Lung (tissue), 11 donors: ENCODE measurements at regions not wholly inside any gene's neighbourhood (a gene's known extent, or its start where the extent isn't known, plus 50 kb on each side); places are given as distances from the start of the nearest gene placed in this dataset.

Experiments
- ATAC-seq: fragments of 200-7000 bp; cut with Tn5 transposase; one replicate; pipeline ENCODE4 v1.9.1; 2020; ENCODE audit warnings: moderate number of reproducible peaks; ENCODE audit not compliant: insufficient read depth, low FRiP score
- DNase-seq, 3 donors: peaks; one replicate each; pipeline ENCODE4 v3.0.0-alpha.2; 2013 to 2017
- H3K27ac ChIP-seq, 2 donors: one replicate each; pipeline ENCODE4 v1.5.1; 2013; ENCODE audit warnings: mild to moderate bottlenecking in 2 of 2, moderate library complexity in 2 of 2, control low read depth in 1 of 2, inconsistent platforms in 1 of 2, low read depth in 1 of 2, low read length in 1 of 2
- H3K27me3 ChIP-seq, 3 donors: one replicate each; pipeline ENCODE4 v1.5.1; 2013; ENCODE audit warnings: low read length in 2 of 3; ENCODE audit not compliant: control insufficient read depth in 3 of 3, insufficient read depth in 3 of 3
- H3K36me3 ChIP-seq, 4 donors: one replicate each; pipeline ENCODE4 v1.5.1; 2013; ENCODE audit warnings: low read length in 4 of 4, mild to moderate bottlenecking in 1 of 4, moderate library complexity in 1 of 4; ENCODE audit not compliant: control insufficient read depth in 4 of 4, insufficient read depth in 4 of 4
- H3K4me1 ChIP-seq, 5 donors: one replicate each; pipeline ENCODE4 v1.5.1; 2013; ENCODE audit warnings: low read length in 5 of 5, mild to moderate bottlenecking in 2 of 5, moderate library complexity in 1 of 5; ENCODE audit not compliant: control insufficient read depth in 5 of 5, insufficient read depth in 5 of 5
- H3K4me3 ChIP-seq: one replicate; pipeline ENCODE4 v1.5.1; 2013; ENCODE audit warnings: mild to moderate bottlenecking, control low read depth, moderate library complexity
- H3K9ac ChIP-seq, 2 donors: one replicate each; pipeline ENCODE4 v1.5.1; 2013; ENCODE audit warnings: low read length in 2 of 2, control low read depth in 1 of 2; ENCODE audit not compliant: insufficient read depth in 1 of 2
- H3K9me3 ChIP-seq, 4 donors: one replicate each; pipeline ENCODE4 v1.5.1; 2013; ENCODE audit warnings: low read length in 3 of 4, mild to moderate bottlenecking in 1 of 4, moderate library complexity in 1 of 4; ENCODE audit not compliant: control insufficient read depth in 4 of 4, insufficient read depth in 3 of 4
- CTCF ChIP-seq: IDR thresholded peaks from 2 replicates; pipeline ENCODE4 v1.5.1; 2012; ENCODE audit warnings: mild to moderate bottlenecking; ENCODE audit errors: control extremely low read depth, extremely low read depth
- WGBS, 2 donors: extraction: QIAGEN DNeasy Blood & Tissue Kit; methylation state at CpG; one replicate each; pipeline ENCODE4 v1.1.7; 2013; 5-methylcytosine and 5-hydroxymethylcytosine counted together
- donor health status: control.
- donor health status: control.
- donor health status: Bipolar disorder and iron deficiency.
- donor health status: healthy.
- donor health status: DM: yes; HTN: yes; CAD: no.

DNA sequence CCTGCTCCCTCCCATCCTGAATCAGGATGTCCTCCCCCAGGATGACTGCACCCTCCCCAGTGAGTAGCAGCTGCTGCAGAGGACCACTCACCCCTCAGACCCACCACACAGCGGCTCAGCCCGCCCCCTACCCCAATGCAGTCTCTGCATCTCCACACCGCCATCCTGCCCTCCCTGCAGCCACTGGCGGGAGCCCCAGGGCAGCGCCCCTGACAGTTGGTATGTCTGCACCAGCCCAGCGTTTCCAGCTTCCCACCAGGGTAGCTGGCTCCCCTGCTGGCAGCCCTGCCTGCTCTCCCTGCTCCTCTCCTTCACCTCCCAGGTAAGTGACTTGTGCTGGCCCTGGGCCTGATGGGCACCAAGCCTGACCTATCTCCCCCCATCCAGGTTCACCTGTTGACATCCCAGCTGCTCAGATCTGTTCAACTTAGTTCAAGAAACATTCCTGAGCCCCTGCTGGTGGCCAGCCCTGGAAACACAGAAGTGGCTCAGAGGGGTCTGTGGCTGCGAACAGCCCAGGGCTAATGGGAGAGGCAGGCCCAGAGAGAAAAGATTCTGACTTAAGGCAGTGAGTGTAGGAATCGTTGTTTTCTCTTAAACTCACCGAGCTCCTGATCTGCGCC lies 117.7 kb upstream of the RAB6C start:
- no peak for TF ChIP-seq CTCF
- Histone ChIP-seq H3K9me3 (no peaks in the 10 kb centered on the region), H3K36me3 (no peaks in the 10 kb centered on the region), H3K4me3 (no peak overlapping the region), H3K4me1 (no peaks in the 10 kb centered on the region), H3K27me3 (no peaks in the 10 kb centered on the region), H3K9ac (no peak overlapping the region), H3K27ac (no peak overlapping the region)
- no peak for ATAC-seq
- no peak for DNase-seq
- 91 to 92% methylated on average over 10 of the region's 10 CpGs for WGBS, 2 donors

DNA sequence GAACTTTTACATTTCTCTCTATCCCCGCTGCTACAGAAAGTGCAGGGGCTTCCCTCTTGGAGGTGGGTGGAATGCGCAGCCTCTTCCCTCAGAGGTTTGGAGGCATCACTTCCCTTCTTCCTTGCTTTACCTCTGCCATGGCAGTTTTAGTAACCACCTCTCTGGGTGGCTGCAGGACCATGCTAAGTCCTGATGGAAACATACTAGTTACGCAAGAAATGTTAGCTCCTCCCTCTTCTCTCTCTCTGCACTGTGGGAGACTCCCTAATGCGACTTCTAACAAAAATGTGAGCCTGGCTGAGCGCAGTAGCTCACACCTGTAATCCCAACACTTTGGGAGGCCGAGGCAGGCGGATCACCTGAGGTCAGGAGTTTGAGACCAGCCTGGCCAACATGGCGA lies 116.8 kb upstream of the RAB6C start:
- WGBS, 2 donors, result 85 to 90% methylated on average over 8 of the region's 8 CpGs
- Histone ChIP-seq H3K4me3 (no peak overlapping the region), H3K27ac (no peak overlapping the region), H3K27me3 (no peaks in the 10 kb centered on the region), H3K36me3 (no peaks in the 10 kb centered on the region), H3K9ac (no peak overlapping the region), H3K9me3 (no peaks in the 10 kb centered on the region), H3K4me1 (no peaks in the 10 kb centered on the region)
- no peak for DNase-seq
- TF ChIP-seq CTCF, result no peak
- no peak for ATAC-seq

GRCh38 chr2:129863350-129863749 lies 116.1 kb upstream of the RAB6C start:
- no peak for TF ChIP-seq CTCF

GRCh38 chr2:129864719-129865118 lies 114.7 kb upstream of the RAB6C start:
- Histone ChIP-seq H3K27ac (no peak overlapping the region), H3K36me3 (no peaks in the 10 kb centered on the region), H3K9me3 (no peaks in the 10 kb centered on the region), H3K27me3 (no peaks in the 10 kb centered on the region), H3K4me1 (no peaks in the 10 kb centered on the region), H3K9ac (no peak overlapping the region), H3K4me3 (no peak overlapping the region)
- no peak for TF ChIP-seq CTCF
- no peak for ATAC-seq
- DNase-seq, result no peak
- 90 to 94% methylated on average over 1 of the region's 1 CpG for WGBS, 2 donors

More at GRCh38 chr2:129863350-129863749, 116.1 kb upstream of the RAB6C start:
- no peaks in the 10 kb centered on the region for H3K4me1 ChIP-seq
- no peak for ATAC-seq
- no peaks in the 10 kb centered on the region for H3K27me3 ChIP-seq
- H3K9ac ChIP-seq, result no peak overlapping the region
- H3K4me3 ChIP-seq, result no peak overlapping the region
- DNase-seq, result no peak
- 92% methylated on average over 3 of the region's 3 CpGs for WGBS, 2 donors
- H3K9me3 ChIP-seq, result no peaks in the 10 kb centered on the region
- H3K27ac ChIP-seq, result no peak overlapping the region
- no peaks in the 10 kb centered on the region for H3K36me3 ChIP-seq
